ENCODE measurements at regions not wholly inside any gene's neighbourhood (a gene's known extent, or its start where the extent isn't known, plus 50 kb on each side); places are given as distances from the start of the nearest gene placed in this dataset.
A peak's percentile ranks its signal among the peaks of the same experiment; 100 is the strongest.

DNA sequence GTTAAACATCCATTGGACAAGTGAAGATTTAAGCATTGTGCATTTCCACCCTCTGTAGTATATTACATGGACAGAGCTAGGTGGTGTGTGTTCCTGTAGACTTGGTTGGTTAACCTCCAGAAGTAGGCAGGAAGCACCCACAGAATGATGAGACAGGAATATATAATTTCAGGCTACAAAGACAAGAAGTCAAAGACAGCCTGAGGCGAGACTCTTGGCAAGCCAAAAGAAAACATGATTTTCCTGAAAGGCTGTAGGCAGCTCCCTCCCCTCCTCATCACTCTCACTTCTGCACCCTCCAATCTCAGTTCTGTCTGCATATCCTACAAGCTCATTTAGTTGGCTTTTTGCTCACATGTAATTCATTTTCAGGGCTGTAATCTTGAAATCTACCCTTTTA, 110.0 kb upstream of the SLC35B3 start:
- no peak overlapping the region for H2BK120ac ChIP-seq (ENCODE audit: insufficient read depth, low read length, poor library complexity)

DNA sequence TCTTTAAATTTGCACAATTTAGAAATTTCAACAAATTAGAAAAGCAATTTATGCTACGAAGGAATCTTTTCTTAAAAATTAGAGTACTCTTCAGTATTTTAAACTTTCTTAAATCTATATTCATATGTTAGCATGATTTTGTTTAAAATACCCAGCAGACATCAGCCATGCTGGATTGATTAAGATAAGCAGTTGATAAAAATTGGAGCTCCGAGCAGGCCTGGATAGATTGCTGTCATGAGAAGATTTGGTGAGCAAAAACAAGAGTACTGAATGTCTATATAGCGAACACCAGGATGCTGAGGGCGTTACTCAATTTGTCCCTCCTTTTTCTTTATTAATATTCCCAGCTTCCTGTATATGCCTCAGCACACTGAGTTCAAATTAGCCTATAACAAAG, 108.4 kb upstream of the SLC35B3 start:
- H3K27ac ChIP-seq (ENCODE audit: low read depth, low read length): no peak overlapping the region
- no peak overlapping the region for H3K14ac ChIP-seq (ENCODE audit: low read length)
- H3K18ac ChIP-seq (ENCODE audit: low read length): no peak overlapping the region
- no peak overlapping the region for H4K12ac ChIP-seq (ENCODE audit: low read depth, low read length)
- no peaks in the 10 kb centered on the region for H3K36me3 ChIP-seq (ENCODE audit: control insufficient read depth in 1 of 2, insufficient read depth in 2 of 2, low read length in 2 of 2)
- no peak overlapping the region for H2AFZ ChIP-seq (ENCODE audit: insufficient read depth, low read length, poor library complexity)
- no peak overlapping the region for H2BK120ac ChIP-seq (ENCODE audit: insufficient read depth, low read length, poor library complexity)
- no peaks in the 10 kb centered on the region for H3K27me3 ChIP-seq (ENCODE audit: insufficient read depth, low read length)
- no peak overlapping the region for H2AK5ac ChIP-seq (ENCODE audit: low read length)
- H3K4me3 ChIP-seq (ENCODE audit: low read depth, low read length): no peak overlapping the region
- no peaks in the 10 kb centered on the region for H3K9me3 ChIP-seq (ENCODE audit: insufficient read depth, low read depth, low read length)
- WGBS (ENCODE audit: extremely low coverage, insufficient coverage, insufficient read length): no CpG with 5 or more reads among the region's 4 CpGs
- no peak overlapping the region for H2BK5ac ChIP-seq (ENCODE audit: low read depth, low read length, poor library complexity)
- no peak overlapping the region for H3K9ac ChIP-seq (ENCODE audit: low read length)
- no peaks in the 10 kb centered on the region for H3K79me2 ChIP-seq (ENCODE audit: control insufficient read depth, insufficient read depth, low read length, poor library complexity)
- H3K4ac ChIP-seq (ENCODE audit: low read depth, low read length): no peak overlapping the region
- no peak overlapping the region for H3K23ac ChIP-seq (ENCODE audit: low read length)
- peaks cover 0 to 4% of the 10 kb centered on the region in 2 experiments for H3K4me1 ChIP-seq (ENCODE audit: control insufficient read depth in 1 of 2, insufficient read depth in 2 of 2, low read length in 2 of 2)
- no peaks in the 10 kb centered on the region for H3K79me1 ChIP-seq (ENCODE audit: low read length)
- no peak overlapping the region for H4K91ac ChIP-seq (ENCODE audit: low read depth, low read length)
- DNase-seq: no peak
- no peak overlapping the region for H3K4me2 ChIP-seq (ENCODE audit: low read length)
- H2BK12ac ChIP-seq (ENCODE audit: low read length): no peak overlapping the region
- no peak overlapping the region for H4K8ac ChIP-seq (ENCODE audit: low read depth, low read length)

More for the DNA sequence above, 110.0 kb upstream of the SLC35B3 start:
- Histone ChIP-seq H3K79me2 (ENCODE audit: control insufficient read depth, insufficient read depth, low read length, poor library complexity) (no peaks in the 10 kb centered on the region), H4K12ac (ENCODE audit: low read depth, low read length) (no peak overlapping the region), H3K4ac (ENCODE audit: low read depth, low read length) (no peak overlapping the region), H3K23ac (ENCODE audit: low read length) (no peak overlapping the region), H2AK5ac (ENCODE audit: low read length) (no peak overlapping the region), H3K9me3 (ENCODE audit: insufficient read depth, low read depth, low read length) (no peaks in the 10 kb centered on the region), H3K4me3 (ENCODE audit: low read depth, low read length) (no peak overlapping the region), H3K36me3 (ENCODE audit: control insufficient read depth in 1 of 2, insufficient read depth in 2 of 2, low read length in 2 of 2) (no peaks in the 10 kb centered on the region), H2BK12ac (ENCODE audit: low read length) (no peak overlapping the region), H3K9ac (ENCODE audit: low read length) (no peak overlapping the region), H4K8ac (ENCODE audit: low read depth, low read length) (no peak overlapping the region), H3K27me3 (ENCODE audit: insufficient read depth, low read length) (no peaks in the 10 kb centered on the region), H4K91ac (ENCODE audit: low read depth, low read length) (peak overlapping the region; percentile 47), H3K79me1 (ENCODE audit: low read length) (no peaks in the 10 kb centered on the region), H3K14ac (ENCODE audit: low read length) (no peak overlapping the region), H3K4me2 (ENCODE audit: low read length) (no peak overlapping the region), H2AFZ (ENCODE audit: insufficient read depth, low read length, poor library complexity) (no peak overlapping the region), H3K18ac (ENCODE audit: low read length) (no peak overlapping the region), H3K27ac (ENCODE audit: low read depth, low read length) (no peak overlapping the region), H3K4me1 (ENCODE audit: control insufficient read depth in 1 of 2, insufficient read depth in 2 of 2, low read length in 2 of 2) (peaks cover 0 to 6% of the 10 kb centered on the region in 2 experiments), H2BK5ac (ENCODE audit: low read depth, low read length, poor library complexity) (no peak overlapping the region)
- DNase-seq: no peak
- no CpG with 5 or more reads among the region's 1 CpG for WGBS (ENCODE audit: extremely low coverage, insufficient coverage, insufficient read length)

DNA sequence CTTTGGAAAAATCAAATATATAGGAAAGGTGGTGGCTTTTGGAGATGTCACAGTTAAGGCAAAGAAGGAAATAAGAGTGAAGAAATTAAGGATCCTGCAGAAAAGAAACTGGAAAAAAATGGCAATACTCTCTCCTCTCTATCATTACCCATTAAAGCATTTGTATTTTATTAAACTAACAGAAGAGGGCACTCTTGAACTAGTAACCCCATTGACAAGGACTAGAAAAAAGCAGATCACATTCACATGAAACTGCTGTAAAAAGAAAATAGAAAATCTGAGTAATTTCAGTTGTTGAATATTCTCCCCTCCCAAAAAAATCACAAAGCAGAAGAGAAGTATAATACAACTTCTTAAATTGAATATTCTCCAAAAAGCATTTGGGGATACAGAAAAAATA, 104.1 kb upstream of the SLC35B3 start:
- H3K79me1 ChIP-seq (ENCODE audit: low read length): no peaks in the 10 kb centered on the region
- H3K9ac ChIP-seq (ENCODE audit: low read length): no peak overlapping the region
- H3K23ac ChIP-seq (ENCODE audit: low read length): no peak overlapping the region
- H4K91ac ChIP-seq (ENCODE audit: low read depth, low read length): no peak overlapping the region
- no peaks in the 10 kb centered on the region for H3K36me3 ChIP-seq (ENCODE audit: control insufficient read depth in 1 of 2, insufficient read depth in 2 of 2, low read length in 2 of 2)
- H3K18ac ChIP-seq (ENCODE audit: low read length): no peak overlapping the region
- no peaks in the 10 kb centered on the region for H3K27me3 ChIP-seq (ENCODE audit: insufficient read depth, low read length)
- no peak overlapping the region for H4K12ac ChIP-seq (ENCODE audit: low read depth, low read length)
- no peak overlapping the region for H2BK120ac ChIP-seq (ENCODE audit: insufficient read depth, low read length, poor library complexity)
- H4K8ac ChIP-seq (ENCODE audit: low read depth, low read length): no peak overlapping the region
- no peak overlapping the region for H2BK12ac ChIP-seq (ENCODE audit: low read length)
- no peak overlapping the region for H3K4me2 ChIP-seq (ENCODE audit: low read length)
- H3K9me3 ChIP-seq (ENCODE audit: insufficient read depth, low read depth, low read length): no peaks in the 10 kb centered on the region
- no peak overlapping the region for H2BK5ac ChIP-seq (ENCODE audit: low read depth, low read length, poor library complexity)
- H2AK5ac ChIP-seq (ENCODE audit: low read length): no peak overlapping the region
- no peak overlapping the region for H2AFZ ChIP-seq (ENCODE audit: insufficient read depth, low read length, poor library complexity)
- no peaks in the 10 kb centered on the region for H3K79me2 ChIP-seq (ENCODE audit: control insufficient read depth, insufficient read depth, low read length, poor library complexity)
- H3K4me1 ChIP-seq (ENCODE audit: control insufficient read depth in 1 of 2, insufficient read depth in 2 of 2, low read length in 2 of 2): no peaks in the 10 kb centered on the region
- H3K14ac ChIP-seq (ENCODE audit: low read length): no peak overlapping the region
- H3K4me3 ChIP-seq (ENCODE audit: low read depth, low read length): no peak overlapping the region
- DNase-seq: peak in 1 of 2 donors; percentile 51
- no peak overlapping the region for H3K4ac ChIP-seq (ENCODE audit: low read depth, low read length)
- no peak overlapping the region for H3K27ac ChIP-seq (ENCODE audit: low read depth, low read length)

DNA sequence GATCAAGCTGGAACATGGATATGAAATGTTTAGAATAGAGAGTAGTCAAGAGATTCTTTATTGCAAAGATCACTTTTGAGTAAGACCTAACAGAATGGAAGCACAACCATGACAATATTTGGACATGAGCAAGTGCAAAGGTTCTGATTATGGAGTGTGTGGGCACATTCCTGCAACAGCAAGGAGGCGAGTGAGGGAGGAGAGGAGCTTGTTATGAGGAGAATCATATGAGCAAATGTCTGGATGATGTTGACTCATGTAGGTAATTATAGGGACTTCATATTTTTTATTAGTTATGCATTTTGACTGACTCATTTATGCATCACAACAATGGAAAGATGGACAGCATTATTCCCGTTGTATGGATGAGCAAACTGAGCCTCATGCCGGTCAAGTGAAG, 100.8 kb upstream of the SLC35B3 start:
- Histone ChIP-seq H2AK5ac (ENCODE audit: low read length) (no peak overlapping the region), H3K9me3 (ENCODE audit: insufficient read depth, low read depth, low read length) (no peaks in the 10 kb centered on the region), H3K27ac (ENCODE audit: low read depth, low read length) (no peak overlapping the region), H3K4ac (ENCODE audit: low read depth, low read length) (no peak overlapping the region), H3K36me3 (ENCODE audit: control insufficient read depth in 1 of 2, insufficient read depth in 2 of 2, low read length in 2 of 2) (no peaks in the 10 kb centered on the region), H2BK12ac (ENCODE audit: low read length) (no peak overlapping the region), H3K4me1 (ENCODE audit: control insufficient read depth in 1 of 2, insufficient read depth in 2 of 2, low read length in 2 of 2) (no peaks in the 10 kb centered on the region), H3K27me3 (ENCODE audit: insufficient read depth, low read length) (no peaks in the 10 kb centered on the region), H4K91ac (ENCODE audit: low read depth, low read length) (no peak overlapping the region), H2AFZ (ENCODE audit: insufficient read depth, low read length, poor library complexity) (no peak overlapping the region), H4K8ac (ENCODE audit: low read depth, low read length) (no peak overlapping the region), H3K79me2 (ENCODE audit: control insufficient read depth, insufficient read depth, low read length, poor library complexity) (no peaks in the 10 kb centered on the region), H3K23ac (ENCODE audit: low read length) (no peak overlapping the region), H3K14ac (ENCODE audit: low read length) (no peak overlapping the region), H3K9ac (ENCODE audit: low read length) (no peak overlapping the region), H3K4me2 (ENCODE audit: low read length) (no peak overlapping the region), H2BK120ac (ENCODE audit: insufficient read depth, low read length, poor library complexity) (no peak overlapping the region), H3K18ac (ENCODE audit: low read length) (no peak overlapping the region), H4K12ac (ENCODE audit: low read depth, low read length) (no peak overlapping the region), H3K4me3 (ENCODE audit: low read depth, low read length) (no peak overlapping the region), H3K79me1 (ENCODE audit: low read length) (no peaks in the 10 kb centered on the region), H2BK5ac (ENCODE audit: low read depth, low read length, poor library complexity) (no peak overlapping the region)
- no peak for DNase-seq
- WGBS (ENCODE audit: extremely low coverage, insufficient coverage, insufficient read length): no CpG with 5 or more reads among the region's 3 CpGs
